Activated CD4-positive, alpha-beta T cell treated with anti-CD3 and anti-CD28 coated beads for 4 hours (primary cell): ENCODE measurements at regions not wholly inside any gene's neighbourhood (a gene's known extent, or its start where the extent isn't known, plus 50 kb on each side); places are given as distances from the start of the nearest gene placed in this dataset.
"Not testable (repeated sequence)": the region's sequence is repeated elsewhere in the genome, so short reads cannot be mapped to it uniquely, and the experiment has no call there.

Source experiments
- DNase-seq, 2 donors: peaks; one replicate each; pipeline ENCODE4 v3.0.0-alpha.2; 2020

GRCh38 chr7:136150311-136150710, 173.2 kb upstream of the MTPN start:
- DNase-seq: no peak

DNA sequence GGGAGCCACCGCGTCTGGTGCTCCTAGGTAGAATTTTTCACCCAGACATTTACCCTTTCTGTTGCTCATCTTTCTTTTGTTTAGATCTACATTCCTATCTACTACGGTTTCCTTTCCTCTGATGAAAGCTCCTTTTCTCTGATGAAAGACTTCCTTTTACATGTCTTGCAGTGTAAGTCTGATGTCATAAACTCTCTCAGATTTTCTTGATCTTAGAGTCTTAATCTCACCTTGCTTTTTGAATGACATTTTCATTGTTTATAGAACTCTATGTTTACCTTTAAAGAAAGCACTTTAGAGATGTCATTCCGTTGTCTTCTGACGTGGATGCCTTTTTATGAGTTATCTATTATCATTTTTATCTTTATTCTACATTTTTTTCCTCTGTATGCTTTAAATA, 171.8 kb upstream of the MTPN start:
- no peak for DNase-seq

GRCh38 chr7:136146925-136147324, 169.8 kb upstream of the MTPN start:
- DNase-seq: no peak

DNA sequence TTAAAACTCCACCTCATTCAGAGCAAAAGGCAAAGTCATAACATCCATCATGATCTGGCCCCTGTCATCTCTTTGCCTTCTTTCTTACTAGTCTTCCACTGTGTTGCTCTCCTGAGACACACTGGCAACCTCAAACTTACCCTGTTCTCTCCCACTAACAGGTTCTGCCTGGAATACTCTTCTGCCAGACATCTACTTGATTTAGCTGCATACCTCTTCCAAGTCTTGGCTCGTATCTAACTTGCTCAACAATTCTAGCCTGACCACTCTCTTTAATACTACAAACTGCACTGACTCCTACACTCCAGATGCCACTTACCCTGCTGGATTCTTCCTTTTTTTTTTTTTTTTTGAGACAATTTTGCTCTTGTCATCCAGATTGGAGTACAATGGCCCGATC, 167.0 kb upstream of the MTPN start:
- DNase-seq: no peak

DNA sequence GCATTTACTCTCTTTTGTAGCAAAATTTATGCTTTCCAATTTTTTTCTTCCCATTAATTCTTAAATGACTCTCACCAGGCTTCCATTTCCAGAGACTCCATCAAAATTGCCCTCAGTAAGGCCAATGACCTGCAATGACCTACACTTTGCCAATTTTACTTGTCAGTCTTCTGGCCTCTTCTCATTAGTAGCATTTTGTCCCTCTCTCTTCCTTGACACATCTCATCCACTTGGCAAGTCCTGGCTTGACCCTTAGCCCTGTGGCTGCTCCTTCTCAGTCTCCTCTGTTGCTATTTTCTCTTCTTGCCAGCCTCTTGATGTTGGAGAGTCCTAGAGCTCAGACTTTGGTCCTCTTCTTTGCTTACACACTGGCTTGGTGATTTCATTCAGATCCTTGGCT, 166.1 kb upstream of the MTPN start:
- DNase-seq: no peak

DNA sequence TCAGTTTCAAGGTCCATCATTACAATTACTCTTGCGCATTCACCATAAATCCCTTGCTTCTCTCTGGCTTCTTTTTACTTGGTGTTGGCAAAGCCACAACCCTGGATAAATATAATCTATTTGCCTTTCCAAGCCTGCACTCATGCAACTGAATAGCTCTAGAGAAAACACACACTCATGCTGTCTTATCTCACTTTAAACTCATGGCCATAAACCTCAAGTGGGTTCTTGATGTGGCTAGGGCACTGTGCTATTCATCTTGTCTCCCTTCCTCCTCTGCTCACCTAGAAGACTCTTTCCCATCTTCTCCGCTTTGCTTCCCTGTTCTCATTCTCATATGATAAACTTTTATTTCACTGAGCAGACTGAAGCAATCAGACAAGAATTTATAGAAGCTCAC, 165.4 kb upstream of the MTPN start:
- no peak for DNase-seq

- DNase-seq: no peak
These were observed 163.3 kb upstream of the MTPN start for GRCh38 chr7:136140469-136140868.

DNA sequence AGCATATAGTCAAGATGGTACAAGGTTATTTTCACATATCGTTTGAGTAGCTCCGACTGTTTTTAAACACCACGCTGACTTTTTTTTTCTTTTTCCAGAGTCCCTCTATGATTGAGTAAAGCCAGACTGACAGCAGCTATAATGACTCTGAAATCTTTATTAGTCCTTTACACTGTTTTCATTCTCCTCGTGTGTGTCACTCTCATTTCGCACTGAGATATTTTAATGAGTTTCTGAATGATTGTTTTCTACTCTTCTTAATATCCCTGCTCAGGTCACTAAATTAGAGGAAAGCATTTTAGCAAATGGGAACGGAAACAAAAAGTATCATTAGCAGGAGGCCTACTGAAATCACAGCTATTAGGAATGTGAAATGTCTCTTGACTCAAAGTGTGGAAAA, 162.3 kb upstream of the MTPN start:
- no peak for DNase-seq

DNA sequence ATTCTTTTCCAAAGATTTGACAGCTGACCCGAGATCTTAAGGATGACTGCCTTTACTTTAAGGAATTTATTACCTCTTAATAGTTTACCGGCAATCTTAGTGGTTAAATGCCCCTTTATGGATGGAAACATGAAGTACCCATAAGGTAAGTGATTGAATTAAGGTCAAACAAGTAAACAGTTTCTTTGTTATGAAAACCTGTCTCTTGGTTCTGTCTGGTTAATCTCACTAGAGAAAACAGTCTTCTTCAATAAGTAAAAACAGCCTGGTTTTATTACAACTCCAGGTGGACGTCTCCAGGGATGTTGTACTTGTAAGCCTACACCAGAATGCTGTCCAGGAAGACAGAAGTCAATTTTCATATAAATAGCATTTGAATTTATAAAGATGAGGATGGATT, 161.8 kb upstream of the MTPN start:
- DNase-seq: no peak

- DNase-seq: no peak
These were observed 159.8 kb upstream of the MTPN start for GRCh38 chr7:136136906-136137454.

DNA sequence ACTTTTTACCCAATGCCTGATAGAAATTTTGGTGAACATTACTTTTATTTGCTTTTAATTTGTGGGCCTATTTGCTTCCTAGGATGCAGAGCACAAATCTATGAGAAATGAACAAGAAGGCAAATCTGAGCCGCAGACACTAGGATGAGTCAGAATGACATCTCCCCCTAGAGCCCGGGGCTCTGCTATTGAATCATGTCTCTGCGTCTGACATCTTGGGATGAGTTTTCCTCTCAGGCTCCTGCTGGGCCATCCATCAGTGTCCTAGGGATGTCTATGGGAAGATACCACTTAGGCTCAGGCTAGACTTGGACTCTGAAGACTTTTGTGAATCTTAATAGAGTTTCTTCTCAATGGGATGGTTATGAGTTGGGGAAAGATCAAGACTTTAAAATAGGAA, 157.3 kb upstream of the MTPN start:
- DNase-seq: no peak

DNA sequence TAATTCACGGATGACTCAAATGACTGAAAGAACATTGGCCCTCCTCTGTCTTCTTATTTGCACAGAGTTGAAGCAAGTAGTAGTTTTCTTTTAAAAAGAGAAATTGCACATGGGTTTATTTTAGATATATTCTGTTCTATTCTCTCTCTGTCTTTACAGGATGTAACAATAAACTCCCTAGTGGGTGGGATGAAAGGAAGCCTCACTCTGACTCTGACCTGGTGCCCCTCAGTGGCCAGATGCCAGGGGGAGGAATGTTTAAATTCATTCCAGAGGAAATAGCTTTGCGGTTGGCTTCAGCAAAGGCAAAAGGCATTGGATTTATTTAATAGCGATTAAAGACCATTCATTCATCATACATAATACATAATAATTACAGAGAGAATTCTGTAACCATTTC, 156.4 kb upstream of the MTPN start:
- DNase-seq: no peak

DNA sequence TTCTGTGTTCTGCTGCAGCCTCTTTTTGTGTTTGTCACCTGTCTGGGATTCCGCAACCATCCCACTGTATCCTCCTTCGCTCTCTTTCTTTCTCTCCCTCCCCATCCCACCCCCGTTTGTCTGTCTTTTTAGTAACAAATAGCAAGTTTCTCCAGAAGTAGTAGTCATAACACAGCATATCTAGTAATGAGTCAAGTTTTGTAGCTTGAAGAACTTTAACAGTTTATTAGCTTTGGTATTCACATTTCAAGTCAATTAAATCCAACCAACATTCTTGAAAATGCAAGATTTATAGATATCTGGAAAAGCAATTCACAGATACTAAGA, 154.1 kb upstream of the MTPN start:
- no peak for DNase-seq

GRCh38 chr7:136130511-136131303, 153.5 kb upstream of the MTPN start:
- DNase-seq: no peak

DNA sequence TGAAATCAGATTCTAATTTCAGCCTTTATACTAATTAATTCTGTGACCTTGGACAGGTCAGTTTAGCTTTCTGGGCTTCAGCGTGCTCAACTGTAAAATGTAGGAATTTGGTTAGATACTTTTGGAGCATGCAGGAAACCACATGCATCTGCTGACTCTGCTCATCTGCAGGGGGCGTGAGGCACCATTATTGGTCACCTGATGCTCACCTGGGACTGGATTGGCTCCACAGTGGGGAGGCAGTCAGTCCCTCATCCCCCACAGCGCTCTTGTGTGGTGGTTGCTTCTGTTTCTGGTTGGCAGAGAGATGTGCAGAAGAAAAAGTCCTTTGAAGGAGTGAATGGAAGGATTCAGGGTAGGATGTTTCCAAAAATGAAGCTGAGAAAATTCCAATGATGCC, 150.9 kb upstream of the MTPN start:
- no peak for DNase-seq

GRCh38 chr7:136123352-136123751, 146.2 kb upstream of the MTPN start:
- no peak for DNase-seq

GRCh38 chr7:136122026-136122425, 144.9 kb upstream of the MTPN start:
- DNase-seq: no peak

GRCh38 chr7:136117539-136117938, 140.4 kb upstream of the MTPN start:
- DNase-seq: no peak

- no peak for DNase-seq
These were observed 139.0 kb upstream of the MTPN start for GRCh38 chr7:136116186-136116585.

GRCh38 chr7:136114966-136115762, 138.0 kb upstream of the MTPN start:
- peak in 1 of 2 donors; percentile 7 for DNase-seq

DNA sequence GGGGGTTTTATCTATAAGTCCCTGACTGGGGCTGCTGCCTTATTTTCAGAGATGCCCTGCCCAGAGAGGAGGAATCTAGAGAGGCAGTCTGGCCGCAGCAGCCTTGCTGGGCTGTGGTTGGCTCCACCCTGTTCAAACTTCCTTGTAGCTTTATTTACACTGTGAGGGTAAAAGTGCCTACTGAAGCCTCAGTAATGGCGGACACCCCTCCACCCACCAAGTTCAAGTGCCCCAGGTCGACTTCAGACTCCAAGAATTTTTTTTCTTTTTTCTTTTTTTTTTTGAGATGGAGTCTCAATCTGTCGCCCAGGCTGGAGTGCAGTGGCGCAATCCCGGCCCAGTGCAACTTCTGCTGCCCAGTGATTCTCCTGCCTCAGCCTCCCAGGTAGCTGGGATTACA, 137.3 kb upstream of the MTPN start:
- not testable (repeated sequence) for DNase-seq

DNA sequence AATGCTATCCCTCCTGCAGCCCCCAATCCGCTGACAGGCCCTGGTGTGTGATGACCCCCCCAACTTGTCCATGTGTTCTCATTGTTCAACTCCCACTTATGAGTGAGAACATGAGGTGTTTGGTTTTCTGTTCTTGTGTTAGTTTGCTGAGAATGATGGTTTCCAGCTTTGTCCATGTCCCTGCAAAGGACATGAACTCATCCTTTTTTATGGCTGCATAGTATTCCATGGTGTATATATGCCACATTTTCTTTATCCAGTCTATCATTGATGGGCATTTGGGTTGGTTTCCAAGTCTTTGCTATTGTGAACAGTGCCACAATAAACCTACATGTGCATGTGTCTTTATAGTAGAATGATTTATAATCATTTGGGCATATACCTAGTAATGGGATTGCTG, 131.9 kb upstream of the MTPN start:
- DNase-seq: not testable (repeated sequence)

DNA sequence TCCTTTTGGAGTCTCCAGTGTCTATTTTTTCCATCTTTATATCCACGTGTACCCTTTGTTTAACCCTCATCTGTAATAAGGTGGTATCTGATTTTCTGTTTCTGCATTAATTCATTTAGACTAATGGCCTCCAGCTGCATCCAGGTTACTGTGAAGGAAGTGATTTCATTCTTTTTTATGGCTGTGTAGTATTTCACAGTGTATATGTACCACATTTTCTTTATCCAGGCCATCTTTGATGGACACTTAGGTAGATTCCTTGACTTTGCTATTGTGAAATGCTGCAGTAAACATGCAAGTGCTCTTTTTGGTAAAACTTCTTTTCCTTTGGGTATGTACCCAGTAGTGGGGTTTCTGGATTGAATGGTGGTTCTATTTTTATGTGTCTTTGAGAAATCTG, 128.0 kb upstream of the MTPN start:
- DNase-seq: no peak

- DNase-seq: no peak
These were observed 127.1 kb upstream of the MTPN start for GRCh38 chr7:136104269-136104603.
